GM19455 (cell line): ENCODE measurements at regions not wholly inside any gene's neighbourhood (a gene's known extent, or its start where the extent isn't known, plus 50 kb on each side); places are given as distances from the start of the nearest gene placed in this dataset.
A peak's percentile ranks its signal among the peaks of the same experiment; 100 is the strongest.

Experiments used
- ATAC-seq: cut with Tn5 transposase; IDR thresholded peaks from one replicate; pipeline ENCODE4 v1.9.1; 2021; ENCODE audit not compliant: unreplicated experiment

GRCh38 chr20:39855056-39855455 lies 834.0 kb downstream of the MAFB start:
- no peak for ATAC-seq

- ATAC-seq = no peak
These were observed 835.4 kb downstream of the MAFB start for GRCh38 chr20:39853636-39854035.

GRCh38 chr20:39853050-39853449 lies 836.0 kb downstream of the MAFB start:
- ATAC-seq = no peak

- no peak for ATAC-seq
These were observed 837.6 kb downstream of the MAFB start for GRCh38 chr20:39851459-39851858.

GRCh38 chr20:39850821-39851330 lies 838.2 kb downstream of the MAFB start:
- ATAC-seq = no peak

GRCh38 chr20:39850246-39850645 lies 838.8 kb downstream of the MAFB start:
- no peak for ATAC-seq

GRCh38 chr20:39849664-39850063 lies 839.4 kb downstream of the MAFB start:
- no peak for ATAC-seq

GRCh38 chr20:39849171-39849570 lies 839.9 kb downstream of the MAFB start:
- ATAC-seq = no peak

- ATAC-seq = no peak
These were observed 849.5 kb downstream of the MAFB start for GRCh38 chr20:39839399-39840119.

GRCh38 chr20:39837561-39837960 lies 851.5 kb downstream of the MAFB start:
- no peak for ATAC-seq

- ATAC-seq = no peak
These were observed 853.8 kb downstream of the MAFB start for GRCh38 chr20:39835130-39835842.

- ATAC-seq = no peak
These were observed 858.1 kb downstream of the MAFB start for GRCh38 chr20:39830903-39831302.

- peak; percentile 81 for ATAC-seq
These were observed 859.4 kb downstream of the MAFB start for GRCh38 chr20:39829661-39830060.

- no peak for ATAC-seq
These were observed 859.8 kb downstream of the MAFB start for GRCh38 chr20:39829256-39829655.

- ATAC-seq = peak; percentile 53
These were observed 863.1 kb downstream of the MAFB start for GRCh38 chr20:39825950-39826349.

- no peak for ATAC-seq
These were observed 863.4 kb downstream of the DHX35 start for GRCh38 chr20:39825524-39825923.

- no peak for ATAC-seq
These were observed 861.1 kb downstream of the DHX35 start for GRCh38 chr20:39823224-39823623.

GRCh38 chr20:39822667-39823066 lies 860.5 kb downstream of the DHX35 start:
- ATAC-seq = no peak

GRCh38 chr20:39813190-39813829 lies 851.2 kb downstream of the DHX35 start:
- no peak for ATAC-seq

GRCh38 chr20:39812116-39812515 lies 850.0 kb downstream of the DHX35 start:
- no peak for ATAC-seq

GRCh38 chr20:39810309-39810708 lies 848.2 kb downstream of the DHX35 start:
- ATAC-seq = no peak

GRCh38 chr20:39808613-39809012 lies 846.5 kb downstream of the DHX35 start:
- no peak for ATAC-seq
